ENCODE measurements at regions not wholly inside any gene's neighbourhood (a gene's known extent, or its start where the extent isn't known, plus 50 kb on each side); places are given as distances from the start of the nearest gene placed in this dataset.

- POLR2A ChIA-PET: no interaction called here
- Histone ChIP-seq H2AFZ (ENCODE audit: control insufficient read depth, low read depth, low read length) (no peak overlapping the region), H3K9ac (ENCODE audit: control insufficient read depth, insufficient read depth, low read length) (no peak overlapping the region), H3K4me3 (no peak overlapping the region), H3K36me3 (ENCODE audit: control insufficient read depth in 2 of 2, insufficient read depth in 2 of 2, low read length in 1 of 2) (no peaks in the 10 kb centered on the region), H3K79me2 (ENCODE audit: control insufficient read depth, insufficient read depth, low read length) (no peaks in the 10 kb centered on the region), H3K4me1 (ENCODE audit: control insufficient read depth, insufficient read depth, low read length) (no peaks in the 10 kb centered on the region), H3K9me3 (replicated peaks; ENCODE audit: control insufficient read depth, insufficient read depth, low read length) (no peaks in the 10 kb centered on the region), H4K20me1 (ENCODE audit: control insufficient read depth, insufficient read depth) (no peaks in the 10 kb centered on the region), H3K27ac (ENCODE audit: control insufficient read depth, insufficient read depth) (no peak overlapping the region), H3K27me3 (replicated peaks in 1 of 2; ENCODE audit: control insufficient read depth in 2 of 2, insufficient read depth in 2 of 2, low read length in 1 of 2) (peaks cover 0 to 2% of the 10 kb centered on the region in 2 experiments; a peak in 2 of 4 replicates), H3K4me2 (ENCODE audit: control insufficient read depth, insufficient read depth) (no peak overlapping the region)
- FAIRE-seq (no peak), DNase-seq (ENCODE audit: low read depth, low spot score) (no peak), ATAC-seq (no peak)
- in situ Hi-C loops (cut with MboI): no loop called here
- CTCF ChIA-PET: no interaction called here
- no TSS peak for BruUV-seq (replicated peaks)
- SMC1A ChIA-PET (ENCODE audit: uncharacterized antibody, unreplicated experiment): no interaction called here
- WGBS (ENCODE audit: insufficient coverage, insufficient replicate concordance, low lambda C conversion rate, missing lambda C conversion rate): 39% methylated on average over 6 of the region's 6 CpGs
- no peak for TF ChIP-seq ZBED1 (IDR thresholded peaks at IDR 0.05; ENCODE audit: borderline replicate concordance)
- TF ChIP-seq MYC (IDR thresholded peaks at IDR 0.05; ENCODE audit: insufficient read depth, insufficient read length, insufficient replicate concordance, low read length, severe bottlenecking): no peak
- no peak for TF ChIP-seq SUPT20H (IDR thresholded peaks at IDR 0.05; ENCODE audit: borderline replicate concordance, control insufficient read depth, low read depth, low read length)
- no peak for TF ChIP-seq NFIC (IDR thresholded peaks at IDR 0.05; ENCODE audit: low read depth, low read length)
- no peak for TF ChIP-seq USF1 (IDR thresholded peaks at IDR 0.05; ENCODE audit: borderline replicate concordance, extremely low read length, insufficient read depth, low read depth, low read length)
- TF ChIP-seq BHLHE40 (IDR thresholded peaks at IDR 0.05; ENCODE audit: borderline replicate concordance in 1 of 2, low read depth in 2 of 2, low read length in 1 of 2): no peak
- no peak for TF ChIP-seq HDAC6 (IDR thresholded peaks at IDR 0.05; ENCODE audit: unreplicated experiment)
- no peak for TF ChIP-seq SIX5 (IDR thresholded peaks at IDR 0.05; ENCODE audit: low read depth, low read length, severe bottlenecking)
- TF ChIP-seq YY1 (IDR thresholded peaks at IDR 0.05; ENCODE audit: low read depth, low read length): no peak
- intact Hi-C loops (cut with micrococcal nuclease; ENCODE audit: unreplicated experiment): no loop called here
- RAD21 ChIA-PET (ENCODE audit: unreplicated experiment): no interaction called here
Observed at GRCh38 chr16:56106527-56106926, 84.8 kb upstream of the GNAO1 start.

All from GM12878 (cell line).